ENCODE measurements at regions not wholly inside any gene's neighbourhood (a gene's known extent, or its start where the extent isn't known, plus 50 kb on each side); places are given as distances from the start of the nearest gene placed in this dataset.

- ATAC-seq, result no peak
- TF ChIP-seq CTCF (IDR thresholded peaks at IDR 0.05), result no peak
- H3K9me3 ChIP-seq, result peaks cover 4% of the 10 kb centered on the region
- no peak for DNase-seq
- H3K4me3 ChIP-seq, result no peak overlapping the region
- intact Hi-C loops (cut with DNase I, micrococcal nuclease), result no loop called here
- H3K4me1 ChIP-seq (ENCODE audit: low read depth), result no peaks in the 10 kb centered on the region
- H3K36me3 ChIP-seq (ENCODE audit: low read depth), result no peaks in the 10 kb centered on the region
These were observed 781.5 kb upstream of the FBXO33 start for GRCh38 chr14:40213701-40214100.

- no peak for TF ChIP-seq CTCF (IDR thresholded peaks at IDR 0.05)
- peaks cover 33% of the 10 kb centered on the region for H3K9me3 ChIP-seq
- DNase-seq, result no peak
- no peaks in the 10 kb centered on the region for H3K4me1 ChIP-seq (ENCODE audit: low read depth)
- no peak overlapping the region for H3K4me3 ChIP-seq
- no peak for ATAC-seq
- no peaks in the 10 kb centered on the region for H3K36me3 ChIP-seq (ENCODE audit: low read depth)
- intact Hi-C loops (cut with DNase I, micrococcal nuclease), result no loop called here
These were observed 772.4 kb upstream of the FBXO33 start for GRCh38 chr14:40204441-40205175.

- H3K4me3 ChIP-seq, result no peak overlapping the region
- intact Hi-C loops (cut with DNase I, micrococcal nuclease), result no loop called here
- no peak for DNase-seq
- H3K9me3 ChIP-seq, result peaks cover 21% of the 10 kb centered on the region
- no peak for ATAC-seq
- H3K4me1 ChIP-seq (ENCODE audit: low read depth), result no peaks in the 10 kb centered on the region
- no peak for TF ChIP-seq CTCF (IDR thresholded peaks at IDR 0.05)
- no peaks in the 10 kb centered on the region for H3K36me3 ChIP-seq (ENCODE audit: low read depth)
These were observed 766.9 kb upstream of the FBXO33 start for GRCh38 chr14:40199101-40199500.

GRCh38 chr14:40197344-40197743 lies 765.1 kb upstream of the FBXO33 start:
- no peak overlapping the region for H3K4me3 ChIP-seq
- TF ChIP-seq CTCF (IDR thresholded peaks at IDR 0.05), result no peak
- no peak for ATAC-seq

GRCh38 chr14:40188006-40188405 lies 755.8 kb upstream of the FBXO33 start:
- intact Hi-C loops (cut with DNase I, micrococcal nuclease), result no loop called here
- Histone ChIP-seq H3K4me1 (ENCODE audit: low read depth) (no peaks in the 10 kb centered on the region), H3K9me3 (peaks cover 11% of the 10 kb centered on the region), H3K36me3 (ENCODE audit: low read depth) (no peaks in the 10 kb centered on the region), H3K4me3 (no peak overlapping the region)
- DNase-seq (no peak), ATAC-seq (no peak)
- no peak for TF ChIP-seq CTCF (IDR thresholded peaks at IDR 0.05)

More at GRCh38 chr14:40197344-40197743, 765.1 kb upstream of the FBXO33 start:
- intact Hi-C loops (cut with DNase I, micrococcal nuclease), result no loop called here
- no peak for DNase-seq
- Histone ChIP-seq H3K36me3 (ENCODE audit: low read depth) (no peaks in the 10 kb centered on the region), H3K4me1 (ENCODE audit: low read depth) (no peaks in the 10 kb centered on the region), H3K9me3 (peaks cover 6% of the 10 kb centered on the region)
